ENCODE measurements at regions not wholly inside any gene's neighbourhood (a gene's known extent, or its start where the extent isn't known, plus 50 kb on each side); places are given as distances from the start of the nearest gene placed in this dataset.

DNA sequence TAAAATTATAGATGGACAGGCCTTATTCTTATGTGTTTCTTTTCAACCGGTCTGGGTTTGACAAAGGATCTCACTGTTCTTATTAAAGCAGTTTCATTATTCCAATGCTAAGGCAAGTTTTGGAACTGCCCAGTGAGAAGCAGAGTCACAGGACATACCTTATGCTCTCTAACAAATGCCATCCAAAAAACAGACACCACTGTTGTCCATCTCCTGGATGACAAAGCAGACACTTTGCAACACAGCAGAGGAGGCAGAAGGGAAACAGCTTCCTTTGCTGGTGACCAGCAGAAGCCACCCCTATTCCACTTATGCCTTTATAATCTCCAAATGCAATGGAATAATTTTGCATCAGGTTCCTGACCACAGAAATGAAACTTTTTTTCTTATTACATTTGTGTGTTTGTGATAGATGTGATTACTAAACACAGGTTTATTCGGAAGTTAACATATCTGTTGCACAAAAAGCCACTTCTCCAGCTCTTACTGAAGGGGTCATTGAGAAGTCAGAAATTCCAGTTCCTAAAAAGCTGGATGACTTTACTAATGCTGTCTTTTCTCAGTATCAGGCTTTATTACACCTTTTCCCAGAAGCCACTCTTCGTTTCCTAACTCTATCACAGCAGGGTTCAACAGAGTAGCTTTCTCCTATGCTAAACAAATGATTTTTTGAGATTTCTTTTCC lies 115.6 kb downstream of the BTG1 start:
- Mint-ChIP-seq H3K4me3 (no peak overlapping the region), H3K27me3 (no peaks in the 10 kb centered on the region), H3K4me1 (peaks cover 44% of the 10 kb centered on the region), H3K27ac (peak overlapping the region; percentile 25), H3K9me3 (peaks cover 3% of the 10 kb centered on the region), H3K36me3 (no peaks in the 10 kb centered on the region)
- ATAC-seq = no peak

DNA sequence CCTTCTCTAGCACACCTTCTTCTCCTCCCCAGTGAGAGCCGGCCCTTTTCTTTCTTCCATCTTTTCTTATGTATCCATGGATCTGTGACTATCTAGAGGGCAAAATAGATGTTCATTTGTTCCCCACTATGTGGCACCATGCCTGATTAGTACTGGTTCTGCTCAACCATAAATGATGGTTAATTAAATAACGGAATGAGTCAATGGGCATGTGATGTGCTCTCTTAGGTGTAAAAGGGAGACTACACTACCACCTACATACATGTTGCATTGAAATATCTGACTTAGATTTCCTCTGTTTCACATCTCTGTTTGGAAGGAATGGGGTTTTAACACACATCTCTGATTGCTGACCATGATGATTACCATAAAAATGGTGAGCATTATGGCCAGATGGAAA lies 116.5 kb downstream of the BTG1 start:
- H3K4me1 Mint-ChIP-seq = peaks cover 37% of the 10 kb centered on the region
- no peak overlapping the region for H3K4me3 Mint-ChIP-seq
- no peak overlapping the region for H3K27ac Mint-ChIP-seq
- no peaks in the 10 kb centered on the region for H3K27me3 Mint-ChIP-seq
- H3K9me3 Mint-ChIP-seq = peaks cover 3% of the 10 kb centered on the region
- ATAC-seq = no peak
- no peaks in the 10 kb centered on the region for H3K36me3 Mint-ChIP-seq

- no peak for ATAC-seq
- Mint-ChIP-seq H3K9me3 (peaks cover 3% of the 10 kb centered on the region), H3K4me3 (no peak overlapping the region), H3K4me1 (peaks cover 31% of the 10 kb centered on the region), H3K36me3 (no peaks in the 10 kb centered on the region), H3K27me3 (no peaks in the 10 kb centered on the region), H3K27ac (no peak overlapping the region)
Observed at GRCh38 chr12:92028441-92028709, 117.3 kb downstream of the BTG1 start.

GRCh38 chr12:92027701-92028440 lies 117.8 kb downstream of the BTG1 start:
- ATAC-seq = no peak
- H3K4me1 Mint-ChIP-seq = peaks cover 31% of the 10 kb centered on the region
- no peaks in the 10 kb centered on the region for H3K27me3 Mint-ChIP-seq
- no peak overlapping the region for H3K27ac Mint-ChIP-seq
- H3K9me3 Mint-ChIP-seq = peaks cover 1% of the 10 kb centered on the region
- no peaks in the 10 kb centered on the region for H3K36me3 Mint-ChIP-seq
- H3K4me3 Mint-ChIP-seq = no peak overlapping the region

GRCh38 chr12:92027243-92027642 lies 118.4 kb downstream of the BTG1 start:
- Mint-ChIP-seq H3K27ac (no peak overlapping the region), H3K9me3 (no peaks in the 10 kb centered on the region), H3K4me3 (no peak overlapping the region), H3K36me3 (no peaks in the 10 kb centered on the region), H3K4me1 (peaks cover 30% of the 10 kb centered on the region), H3K27me3 (no peaks in the 10 kb centered on the region)
- ATAC-seq = no peak

DNA sequence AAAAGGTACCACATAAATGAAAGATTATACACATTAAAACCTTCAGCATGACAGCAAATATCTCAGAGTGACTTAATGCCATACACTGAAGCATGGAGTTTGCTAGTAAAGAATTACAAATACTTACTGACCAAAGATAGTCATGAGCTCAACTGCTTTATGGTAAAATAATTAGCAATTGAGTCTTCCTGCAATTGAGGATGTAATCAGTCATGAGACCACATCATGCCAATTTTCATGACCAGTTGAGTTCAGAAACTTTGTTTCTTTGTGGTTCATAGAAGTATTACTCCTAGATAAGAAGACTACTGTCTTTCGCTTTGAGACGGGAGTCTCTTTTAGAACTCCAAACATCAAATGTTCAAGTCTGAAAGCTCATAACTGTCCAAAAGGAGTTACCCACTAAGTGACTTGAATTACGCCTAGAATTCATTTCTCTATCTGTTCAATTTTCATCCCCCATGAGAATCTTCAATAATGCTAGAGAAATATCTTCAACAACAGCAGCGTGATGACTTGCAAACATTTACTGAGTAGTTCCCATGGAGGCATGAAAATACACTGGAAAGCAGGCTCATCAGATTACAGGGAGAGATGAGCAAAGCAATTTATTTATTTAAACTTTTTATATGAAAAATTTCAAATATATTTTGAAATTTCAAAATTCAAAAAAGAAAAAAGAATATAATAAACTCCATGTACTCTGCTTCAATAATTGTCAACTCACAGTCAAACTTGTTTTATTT lies 120.0 kb downstream of the BTG1 start:
- H3K27me3 Mint-ChIP-seq = no peaks in the 10 kb centered on the region
- H3K4me3 Mint-ChIP-seq = no peak overlapping the region
- ATAC-seq = no peak
- no peak overlapping the region for H3K27ac Mint-ChIP-seq
- H3K36me3 Mint-ChIP-seq = no peaks in the 10 kb centered on the region
- no peaks in the 10 kb centered on the region for H3K9me3 Mint-ChIP-seq
- H3K4me1 Mint-ChIP-seq = peaks cover 15% of the 10 kb centered on the region

GRCh38 chr12:92022093-92022492 lies 123.6 kb downstream of the BTG1 start:
- Mint-ChIP-seq H3K36me3 (peaks cover 3% of the 10 kb centered on the region), H3K4me1 (no peaks in the 10 kb centered on the region), H3K9me3 (no peaks in the 10 kb centered on the region), H3K27ac (no peak overlapping the region), H3K27me3 (no peaks in the 10 kb centered on the region), H3K4me3 (no peak overlapping the region)
- ATAC-seq = no peak

DNA sequence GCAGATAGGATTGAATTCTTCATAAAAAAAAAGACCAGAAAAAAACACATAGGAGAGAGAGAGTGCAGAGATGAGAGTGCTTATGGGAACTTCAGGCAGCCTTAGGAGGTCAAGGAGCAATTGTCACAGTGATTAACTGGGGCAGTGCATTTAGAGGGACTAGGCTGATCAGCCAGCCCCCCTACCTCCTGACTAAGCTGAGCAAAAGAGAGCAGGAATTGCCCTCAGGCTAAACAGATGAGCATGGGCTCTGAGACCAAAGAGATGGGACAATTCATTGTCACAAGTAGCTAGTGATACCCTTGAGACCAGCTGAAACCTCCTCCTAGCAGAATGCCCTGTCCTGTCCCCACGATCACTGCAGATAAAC lies 124.0 kb downstream of the BTG1 start:
- no peak overlapping the region for H3K4me3 Mint-ChIP-seq
- no peaks in the 10 kb centered on the region for H3K9me3 Mint-ChIP-seq
- H3K36me3 Mint-ChIP-seq = peaks cover 4% of the 10 kb centered on the region
- H3K4me1 Mint-ChIP-seq = no peaks in the 10 kb centered on the region
- no peak overlapping the region for H3K27ac Mint-ChIP-seq
- H3K27me3 Mint-ChIP-seq = no peaks in the 10 kb centered on the region
- ATAC-seq = no peak

DNA sequence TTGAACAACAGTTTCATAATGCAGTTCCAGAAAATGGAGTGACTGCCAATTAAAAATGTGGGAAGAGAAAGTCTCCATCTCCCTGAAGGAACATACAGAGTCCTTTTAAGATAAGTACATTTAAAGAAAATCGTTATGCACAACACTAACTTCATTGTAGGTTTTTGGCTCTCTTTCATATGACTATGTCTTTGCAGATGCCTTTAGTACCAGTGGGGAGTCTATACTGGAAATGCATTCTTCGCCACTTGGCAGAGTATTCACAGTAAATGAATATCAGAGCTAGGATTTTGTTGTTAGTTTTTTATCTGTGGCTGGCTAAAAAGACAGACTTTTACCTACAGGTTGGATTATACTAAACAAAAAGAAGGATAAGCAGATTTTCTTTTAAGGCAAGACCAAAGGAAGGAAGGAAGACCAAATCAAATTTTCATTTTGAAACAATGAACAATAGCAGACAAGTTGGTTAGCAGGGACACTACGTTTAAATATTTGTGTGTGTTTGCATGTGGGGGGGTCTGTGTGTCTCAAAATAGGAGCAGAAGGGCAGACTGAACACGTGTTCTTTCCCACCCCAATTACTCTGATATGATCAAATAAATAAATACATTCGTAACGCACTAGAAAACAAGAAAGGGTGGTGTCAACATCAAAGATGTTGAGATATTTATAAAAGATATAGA lies 124.5 kb downstream of the BTG1 start:
- H3K4me3 Mint-ChIP-seq = no peak overlapping the region
- H3K27ac Mint-ChIP-seq = no peak overlapping the region
- peaks cover 4% of the 10 kb centered on the region for H3K36me3 Mint-ChIP-seq
- ATAC-seq = no peak
- H3K27me3 Mint-ChIP-seq = no peaks in the 10 kb centered on the region
- H3K9me3 Mint-ChIP-seq = no peaks in the 10 kb centered on the region
- no peaks in the 10 kb centered on the region for H3K4me1 Mint-ChIP-seq

GRCh38 chr12:92019491-92020277 lies 126.0 kb downstream of the BTG1 start:
- ATAC-seq = no peak
- H3K27ac Mint-ChIP-seq = no peak overlapping the region
- H3K4me3 Mint-ChIP-seq = no peak overlapping the region
- peaks cover 4% of the 10 kb centered on the region for H3K36me3 Mint-ChIP-seq
- H3K27me3 Mint-ChIP-seq = no peaks in the 10 kb centered on the region
- H3K9me3 Mint-ChIP-seq = no peaks in the 10 kb centered on the region
- H3K4me1 Mint-ChIP-seq = no peaks in the 10 kb centered on the region

DNA sequence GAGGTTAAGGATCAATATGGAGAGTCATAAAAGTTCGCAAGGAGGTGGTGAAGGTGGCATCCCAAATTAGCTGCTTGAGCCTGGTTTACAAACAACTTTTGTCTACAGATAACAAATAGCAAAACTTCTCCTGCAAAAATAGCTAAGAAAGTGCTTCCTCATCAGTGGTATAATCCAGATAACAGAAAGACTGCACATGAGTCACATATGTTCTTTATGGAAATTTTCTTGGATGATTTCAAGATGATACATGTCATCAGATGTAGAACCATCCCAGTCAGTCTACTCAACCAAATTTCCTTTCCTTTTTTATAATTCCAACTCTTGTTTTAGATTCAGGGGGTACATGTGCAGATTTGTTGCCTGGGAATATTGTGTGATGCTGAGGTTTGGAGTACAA lies 133.0 kb downstream of the BTG1 start:
- Mint-ChIP-seq H3K4me3 (no peak overlapping the region), H3K27ac (no peak overlapping the region), H3K4me1 (peaks cover 7% of the 10 kb centered on the region), H3K36me3 (peaks cover 4% of the 10 kb centered on the region), H3K9me3 (no peaks in the 10 kb centered on the region), H3K27me3 (no peaks in the 10 kb centered on the region)
- no peak for ATAC-seq

- Mint-ChIP-seq H3K27me3 (no peaks in the 10 kb centered on the region), H3K36me3 (no peaks in the 10 kb centered on the region), H3K9me3 (no peaks in the 10 kb centered on the region), H3K27ac (peak overlapping the region; percentile 10), H3K4me3 (no peak overlapping the region), H3K4me1 (peaks cover 7% of the 10 kb centered on the region)
- ATAC-seq = no peak
Observed at GRCh38 chr12:92010853-92011701, 134.6 kb downstream of the BTG1 start.

DNA sequence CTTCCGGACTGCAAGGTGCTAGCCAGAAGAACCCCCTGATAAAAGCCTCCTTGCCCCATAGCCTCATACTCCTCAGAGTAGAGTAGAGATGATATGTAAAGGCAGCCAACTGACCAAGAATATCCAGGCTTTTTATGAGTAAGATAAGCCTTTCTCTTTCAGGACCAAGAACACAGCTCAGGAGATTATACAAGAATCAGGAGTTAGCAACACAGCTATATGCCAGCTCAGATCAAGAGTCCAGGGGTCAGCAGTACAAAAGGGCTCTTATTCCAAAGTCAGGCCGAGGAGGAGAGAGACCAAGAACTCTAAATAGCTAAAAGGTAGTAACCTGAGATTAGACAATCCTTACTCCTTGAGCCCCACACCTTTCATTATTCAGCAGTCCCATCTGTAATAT lies 135.3 kb downstream of the BTG1 start:
- H3K9me3 Mint-ChIP-seq = no peaks in the 10 kb centered on the region
- peaks cover 7% of the 10 kb centered on the region for H3K4me1 Mint-ChIP-seq
- no peaks in the 10 kb centered on the region for H3K36me3 Mint-ChIP-seq
- peak overlapping the region; percentile 10 for H3K27ac Mint-ChIP-seq
- ATAC-seq = no peak
- H3K27me3 Mint-ChIP-seq = no peaks in the 10 kb centered on the region
- H3K4me3 Mint-ChIP-seq = no peak overlapping the region

GRCh38 chr12:92008345-92008744 lies 137.3 kb downstream of the BTG1 start:
- no peak for ATAC-seq
- H3K4me3 Mint-ChIP-seq = no peak overlapping the region
- H3K27ac Mint-ChIP-seq = peak overlapping the region; percentile 13
- no peaks in the 10 kb centered on the region for H3K36me3 Mint-ChIP-seq
- no peaks in the 10 kb centered on the region for H3K9me3 Mint-ChIP-seq
- no peaks in the 10 kb centered on the region for H3K27me3 Mint-ChIP-seq
- H3K4me1 Mint-ChIP-seq = peaks cover 7% of the 10 kb centered on the region

Data from stimulated activated memory B cell treated with anti-CD40 and anti-IgM and Interleukin-4, amounts not matched to agents 10 μg/mL and 1 μg/mL and 100 μg/mL, for 72 hours (primary cell).